Astrocyte (in vitro differentiated cells and primary cell): ENCODE measurements at regions not wholly inside any gene's neighbourhood (a gene's known extent, or its start where the extent isn't known, plus 50 kb on each side); places are given as distances from the start of the nearest gene placed in this dataset.

Experiments used
- EZH2 ChIP-seq: IDR thresholded peaks from 2 replicates; pipeline ENCODE4 v1.6.1; 2012; ENCODE audit warnings: mild to moderate bottlenecking, low read length, inconsistent platforms; ENCODE audit not compliant: insufficient read depth
- TF ChIP-seq, protein P1 (sequence below): IDR thresholded peaks from 2 replicates; pipeline ENCODE4 v1.5.1; 2011; ENCODE audit warnings: low read depth, mild to moderate bottlenecking, inconsistent platforms, low read length, moderate library complexity; ENCODE audit not compliant: insufficient read depth

DNA sequence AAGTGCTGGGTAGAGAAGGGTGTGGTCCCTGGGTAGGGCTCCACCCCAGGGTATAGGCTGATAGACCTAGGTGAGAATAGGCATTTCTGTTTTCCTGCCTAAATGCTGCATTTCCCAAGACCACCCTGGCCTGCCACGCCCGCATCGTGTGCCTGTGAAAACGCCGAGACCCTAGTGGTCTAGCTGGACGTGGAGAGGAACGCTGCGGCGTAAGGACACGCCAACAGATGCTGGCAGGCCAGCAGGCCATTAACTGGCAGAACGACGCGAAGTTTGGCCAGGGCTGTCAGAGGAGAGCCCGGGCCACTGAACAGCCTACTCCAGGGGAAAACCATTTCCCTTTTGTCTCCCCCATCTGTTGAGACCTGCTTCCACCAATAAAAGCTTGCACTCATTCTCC lies 373.2 kb upstream of the FIGN start:
- TF ChIP-seq, protein P1, sequence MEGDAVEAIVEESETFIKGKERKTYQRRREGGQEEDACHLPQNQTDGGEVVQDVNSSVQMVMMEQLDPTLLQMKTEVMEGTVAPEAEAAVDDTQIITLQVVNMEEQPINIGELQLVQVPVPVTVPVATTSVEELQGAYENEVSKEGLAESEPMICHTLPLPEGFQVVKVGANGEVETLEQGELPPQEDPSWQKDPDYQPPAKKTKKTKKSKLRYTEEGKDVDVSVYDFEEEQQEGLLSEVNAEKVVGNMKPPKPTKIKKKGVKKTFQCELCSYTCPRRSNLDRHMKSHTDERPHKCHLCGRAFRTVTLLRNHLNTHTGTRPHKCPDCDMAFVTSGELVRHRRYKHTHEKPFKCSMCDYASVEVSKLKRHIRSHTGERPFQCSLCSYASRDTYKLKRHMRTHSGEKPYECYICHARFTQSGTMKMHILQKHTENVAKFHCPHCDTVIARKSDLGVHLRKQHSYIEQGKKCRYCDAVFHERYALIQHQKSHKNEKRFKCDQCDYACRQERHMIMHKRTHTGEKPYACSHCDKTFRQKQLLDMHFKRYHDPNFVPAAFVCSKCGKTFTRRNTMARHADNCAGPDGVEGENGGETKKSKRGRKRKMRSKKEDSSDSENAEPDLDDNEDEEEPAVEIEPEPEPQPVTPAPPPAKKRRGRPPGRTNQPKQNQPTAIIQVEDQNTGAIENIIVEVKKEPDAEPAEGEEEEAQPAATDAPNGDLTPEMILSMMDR = no peak
- TF ChIP-seq EZH2 = no peak
